CD4-positive, alpha-beta T cell treated with Interleukin-15 for 1 hour (primary cell): ENCODE measurements at regions not wholly inside any gene's neighbourhood (a gene's known extent, or its start where the extent isn't known, plus 50 kb on each side); places are given as distances from the start of the nearest gene placed in this dataset.
"Not testable (repeated sequence)": the region's sequence is repeated elsewhere in the genome, so short reads cannot be mapped to it uniquely, and the experiment has no call there.

ENCODE experiments used
- DNase-seq: peaks from one replicate; pipeline ENCODE4 v3.0.0-alpha.2; 2020

GRCh38 chr2:82257796-82258555 is 1953.4 kb upstream of the LRRTM1 start:
- DNase-seq = no peak

- no peak for DNase-seq
Observed at GRCh38 chr2:82256983-82257632, 1952.6 kb upstream of the LRRTM1 start.

- DNase-seq = no peak
Observed at GRCh38 chr2:82256288-82256687, 1951.7 kb upstream of the LRRTM1 start.

- no peak for DNase-seq
Observed at GRCh38 chr2:82254728-82255127, 1950.2 kb upstream of the LRRTM1 start.

- no peak for DNase-seq
Observed at GRCh38 chr2:82246220-82246775, 1941.7 kb upstream of the LRRTM1 start.

GRCh38 chr2:82239176-82239575 is 1934.6 kb upstream of the LRRTM1 start:
- DNase-seq = no peak

GRCh38 chr2:82237994-82238662 is 1933.6 kb upstream of the LRRTM1 start:
- DNase-seq = no peak

GRCh38 chr2:82234283-82234874 is 1929.8 kb upstream of the LRRTM1 start:
- DNase-seq = no peak

GRCh38 chr2:82233806-82234205 is 1929.3 kb upstream of the LRRTM1 start:
- DNase-seq = no peak

GRCh38 chr2:82230406-82230805 is 1925.9 kb upstream of the LRRTM1 start:
- no peak for DNase-seq

GRCh38 chr2:82226441-82226840 is 1921.9 kb upstream of the LRRTM1 start:
- no peak for DNase-seq

GRCh38 chr2:82224301-82224940 is 1919.9 kb upstream of the LRRTM1 start:
- DNase-seq = no peak

GRCh38 chr2:82215212-82215611 is 1910.7 kb upstream of the LRRTM1 start:
- no peak for DNase-seq

GRCh38 chr2:82199493-82199852 is 1894.9 kb upstream of the LRRTM1 start:
- DNase-seq = no peak

GRCh38 chr2:82198809-82199492 is 1894.4 kb upstream of the LRRTM1 start:
- DNase-seq = no peak

GRCh38 chr2:82182270-82182669 is 1877.7 kb upstream of the LRRTM1 start:
- DNase-seq = no peak

GRCh38 chr2:82175210-82175609 is 1870.7 kb upstream of the LRRTM1 start:
- not testable (repeated sequence) for DNase-seq

GRCh38 chr2:82172483-82172882 is 1867.9 kb upstream of the LRRTM1 start:
- no peak for DNase-seq

GRCh38 chr2:82169379-82169778 is 1864.8 kb upstream of the LRRTM1 start:
- no peak for DNase-seq

GRCh38 chr2:82165377-82165776 is 1860.8 kb upstream of the LRRTM1 start:
- no peak for DNase-seq

GRCh38 chr2:82158150-82158549 is 1853.6 kb upstream of the LRRTM1 start:
- no peak for DNase-seq

- DNase-seq = no peak
Observed at GRCh38 chr2:82155469-82155868, 1850.9 kb upstream of the LRRTM1 start.
